WTC11 (cell line): ENCODE measurements at regions not wholly inside any gene's neighbourhood (a gene's known extent, or its start where the extent isn't known, plus 50 kb on each side); places are given as distances from the start of the nearest gene placed in this dataset.

ENCODE experiments used
- ATAC-seq: fragments of 200-7000 bp; cut with Tn5 transposase; 2 replicates; pipeline ENCODE4 v1.10.0; 2021; ENCODE audit warnings: mild to moderate bottlenecking, moderate library complexity
- CTCF ChIA-PET: fragments of 300-600 bp; sonication (Branson Sonifier 250); formaldehyde crosslinking; loops from one replicate; lab custom pipeline; 2021; ENCODE audit warnings: antibody characterized with exemption; lab: Charles Lee
- POLR2A ChIA-PET: fragments of 350-600 bp; sonication (Branson Sonifier 250); formaldehyde crosslinking; loops from one replicate; lab custom pipeline; 2021; ENCODE audit warnings: antibody characterized with exemption; lab: Charles Lee
- DNase-seq: peaks from one replicate; pipeline ENCODE4 v3.0.0; 2021; ENCODE audit warnings: low spot score
- H3K27ac Mint-ChIP-seq: 2 replicates; pipeline ENCODE4 v1.8.0; 2021; ENCODE audit warnings: mixed read lengths
- H3K27me3 Mint-ChIP-seq: 2 replicates; pipeline ENCODE4 v1.8.0; 2021; ENCODE audit warnings: low read depth, mild to moderate bottlenecking, moderate library complexity, mixed read lengths
- H3K36me3 Mint-ChIP-seq: 2 replicates; pipeline ENCODE4 v1.8.0; 2021; ENCODE audit warnings: mixed read lengths
- H3K4me1 Mint-ChIP-seq: 2 replicates; pipeline ENCODE4 v1.8.0; 2022; ENCODE audit warnings: mixed read lengths
- H3K4me3 Mint-ChIP-seq: 2 replicates; pipeline ENCODE4 v1.8.0; 2021; ENCODE audit warnings: mild to moderate bottlenecking, moderate library complexity, mixed read lengths
- H3K9me3 Mint-ChIP-seq: 2 replicates; pipeline ENCODE4 v1.8.0; 2021; ENCODE audit warnings: mixed read lengths
- ELF4 ChIP-seq: sonication (generic); formaldehyde crosslinking; IDR thresholded peaks from 2 replicates; pipeline ENCODE4 v1.8.1; 2022; ENCODE audit warnings: low read depth, mild to moderate bottlenecking, moderate library complexity, missing genetic modification reagents
- ETV6 ChIP-seq: sonication (generic); formaldehyde crosslinking; IDR thresholded peaks from 2 replicates; pipeline ENCODE4 v1.8.1; 2022; ENCODE audit warnings: mild to moderate bottlenecking, missing genetic modification reagents
- FOXP1 ChIP-seq: sonication (generic); formaldehyde crosslinking; IDR thresholded peaks from 2 replicates; pipeline ENCODE4 v1.8.0; 2022; ENCODE audit warnings: missing genetic modification reagents, mild to moderate bottlenecking, moderate library complexity, borderline replicate concordance
- HMGA2 ChIP-seq: fragments of 250-450 bp; sonication (Bioruptor Pico); IDR thresholded peaks from 2 replicates; pipeline ENCODE4 v1.4.0; 2021; ENCODE audit warnings: mild to moderate bottlenecking, moderate library complexity
- JAZF1 ChIP-seq: fragments of 250-450 bp; sonication (Bioruptor Pico); IDR thresholded peaks from 2 replicates; pipeline ENCODE4 v1.9.0; 2021; ENCODE audit warnings: moderate library complexity, mild to moderate bottlenecking, inconsistent platforms
- KAT7 ChIP-seq: sonication (generic); formaldehyde crosslinking; IDR thresholded peaks from 2 replicates; pipeline ENCODE4 v1.8.1; 2023; ENCODE audit warnings: missing genetic modification reagents, mild to moderate bottlenecking, borderline replicate concordance
- NFE2L1 ChIP-seq: sonication (generic); formaldehyde crosslinking; IDR thresholded peaks from 2 replicates; pipeline ENCODE4 v1.8.1; 2023; ENCODE audit warnings: missing genetic modification reagents
- NR1H2 ChIP-seq: sonication (generic); formaldehyde crosslinking; IDR thresholded peaks from 2 replicates; pipeline ENCODE4 v1.9.0; 2021; ENCODE audit warnings: mild to moderate bottlenecking, moderate library complexity, missing genetic modification reagents
- NR2C2 ChIP-seq: sonication (generic); formaldehyde crosslinking; IDR thresholded peaks from 2 replicates; pipeline ENCODE4 v1.8.0; 2022; ENCODE audit warnings: mild to moderate bottlenecking, missing genetic modification reagents
- NR3C1 ChIP-seq: sonication (generic); formaldehyde crosslinking; conservative IDR thresholded peaks from 2 replicates; pipeline ENCODE4 v1.8.1; 2023; ENCODE audit warnings: low read depth, mild to moderate bottlenecking, missing genetic modification reagents
- PRRX2 ChIP-seq: fragments of 250-450 bp; sonication (Bioruptor Pico); IDR thresholded peaks from 2 replicates; pipeline ENCODE4 v1.8.0; 2021; ENCODE audit warnings: mild to moderate bottlenecking
- TEAD1 ChIP-seq: sonication (generic); formaldehyde crosslinking; IDR thresholded peaks from 2 replicates; pipeline ENCODE4 v1.8.0; 2022; ENCODE audit warnings: mild to moderate bottlenecking, missing genetic modification reagents
- TP53 ChIP-seq: sonication (generic); formaldehyde crosslinking; IDR thresholded peaks from 2 replicates; pipeline ENCODE4 v1.8.1; 2023; ENCODE audit warnings: mild to moderate bottlenecking, missing genetic modification reagents
- ZNF232 ChIP-seq: sonication (generic); formaldehyde crosslinking; IDR thresholded peaks from 2 replicates; pipeline ENCODE4 v1.8.0; 2022; ENCODE audit warnings: mild to moderate bottlenecking, missing genetic modification reagents
- ZNF263 ChIP-seq: sonication (generic); formaldehyde crosslinking; IDR thresholded peaks from 2 replicates; pipeline ENCODE4 v1.8.1; 2022; ENCODE audit warnings: low read depth, mild to moderate bottlenecking, moderate library complexity, missing genetic modification reagents
- ZNF671 ChIP-seq: fragments of 250-450 bp; sonication (Bioruptor Pico); IDR thresholded peaks from 2 replicates; pipeline ENCODE4 v1.8.0; 2021; ENCODE audit warnings: mild to moderate bottlenecking
- TF ChIP-seq, protein P1 (sequence below): fragments of 200-600 bp; IDR thresholded peaks from 2 replicates; pipeline ENCODE4 v1.8.0; 2022; ENCODE audit warnings: antibody characterized with exemption
- TF ChIP-seq, protein P2 (sequence below): fragments of 250-450 bp; sonication (Bioruptor Pico); IDR thresholded peaks from 2 replicates; pipeline ENCODE4 v1.9.0; 2021; ENCODE audit warnings: moderate library complexity, mild to moderate bottlenecking, inconsistent platforms, borderline replicate concordance
- TF ChIP-seq, protein P3 (sequence below): sonication (generic); formaldehyde crosslinking; IDR thresholded peaks from 2 replicates; pipeline ENCODE4 v1.8.1; 2022; ENCODE audit warnings: low read depth, missing genetic modification reagents, borderline replicate concordance
- TF ChIP-seq, protein P4 (sequence below): sonication (generic); formaldehyde crosslinking; IDR thresholded peaks from 2 replicates; pipeline ENCODE4 v1.8.1; 2022; ENCODE audit warnings: missing genetic modification reagents, borderline replicate concordance
- TF ChIP-seq, protein P5 (sequence below): sonication (generic); formaldehyde crosslinking; conservative IDR thresholded peaks from 2 replicates; pipeline ENCODE4 v1.8.1; 2023; ENCODE audit warnings: mild to moderate bottlenecking, low read depth, missing genetic modification reagents, moderate library complexity
- TF ChIP-seq, protein P6 (sequence below): sonication (generic); formaldehyde crosslinking; IDR thresholded peaks from 2 replicates; pipeline ENCODE4 v1.8.1; 2022; ENCODE audit warnings: mild to moderate bottlenecking, moderate library complexity, missing genetic modification reagents
- TF ChIP-seq, protein P7 (sequence below): sonication (generic); formaldehyde crosslinking; IDR thresholded peaks from 2 replicates; pipeline ENCODE4 v1.8.0; 2022; ENCODE audit warnings: mild to moderate bottlenecking, missing genetic modification reagents
- TF ChIP-seq, protein P8 (sequence below): sonication (generic); formaldehyde crosslinking; IDR thresholded peaks from 2 replicates; pipeline ENCODE4 v1.8.1; 2022; ENCODE audit warnings: low read depth, mild to moderate bottlenecking, moderate library complexity, missing genetic modification reagents, borderline replicate concordance
- TF ChIP-seq, protein P9 (sequence below): sonication (generic); formaldehyde crosslinking; IDR thresholded peaks from 2 replicates; pipeline ENCODE4 v1.8.1; 2023; ENCODE audit warnings: mild to moderate bottlenecking, missing genetic modification reagents

DNA sequence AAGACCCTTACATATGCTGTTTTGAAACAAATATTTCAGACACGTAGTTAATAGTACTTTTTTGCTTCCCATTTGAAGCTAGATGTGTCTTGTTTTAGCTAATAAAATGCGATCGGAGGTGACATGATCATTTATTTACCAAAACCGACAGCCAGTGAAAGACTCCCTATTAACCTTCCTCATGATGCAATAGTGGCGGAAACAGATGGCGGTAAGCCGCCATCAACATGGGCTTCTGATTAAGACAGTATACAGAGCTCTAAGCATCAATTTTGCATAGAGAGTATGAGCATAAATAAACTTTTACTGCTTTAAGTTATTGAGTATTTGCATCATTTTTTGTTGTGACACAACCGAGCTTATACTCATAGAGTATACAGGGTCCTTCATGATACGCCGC is 1282.4 kb upstream of the ADGRB3 start:
- CTCF ChIA-PET: no interaction called here
- H3K4me3 Mint-ChIP-seq: no peak overlapping the region
- ATAC-seq (no peak), DNase-seq (no peak)
- H3K36me3 Mint-ChIP-seq: no peaks in the 10 kb centered on the region
- no peaks in the 10 kb centered on the region for H3K4me1 Mint-ChIP-seq
- no peak for TF ChIP-seq NR1H2 (CRISPR knock-in tag)
- TF ChIP-seq NR3C1: no peak
- TF ChIP-seq PRRX2: no peak
- no peak for TF ChIP-seq NFE2L1 (CRISPR knock-in tag)
- no peak for TF ChIP-seq JAZF1 (CRISPR knock-in tag)
- TF ChIP-seq TEAD1: no peak
- TF ChIP-seq, protein P1, sequence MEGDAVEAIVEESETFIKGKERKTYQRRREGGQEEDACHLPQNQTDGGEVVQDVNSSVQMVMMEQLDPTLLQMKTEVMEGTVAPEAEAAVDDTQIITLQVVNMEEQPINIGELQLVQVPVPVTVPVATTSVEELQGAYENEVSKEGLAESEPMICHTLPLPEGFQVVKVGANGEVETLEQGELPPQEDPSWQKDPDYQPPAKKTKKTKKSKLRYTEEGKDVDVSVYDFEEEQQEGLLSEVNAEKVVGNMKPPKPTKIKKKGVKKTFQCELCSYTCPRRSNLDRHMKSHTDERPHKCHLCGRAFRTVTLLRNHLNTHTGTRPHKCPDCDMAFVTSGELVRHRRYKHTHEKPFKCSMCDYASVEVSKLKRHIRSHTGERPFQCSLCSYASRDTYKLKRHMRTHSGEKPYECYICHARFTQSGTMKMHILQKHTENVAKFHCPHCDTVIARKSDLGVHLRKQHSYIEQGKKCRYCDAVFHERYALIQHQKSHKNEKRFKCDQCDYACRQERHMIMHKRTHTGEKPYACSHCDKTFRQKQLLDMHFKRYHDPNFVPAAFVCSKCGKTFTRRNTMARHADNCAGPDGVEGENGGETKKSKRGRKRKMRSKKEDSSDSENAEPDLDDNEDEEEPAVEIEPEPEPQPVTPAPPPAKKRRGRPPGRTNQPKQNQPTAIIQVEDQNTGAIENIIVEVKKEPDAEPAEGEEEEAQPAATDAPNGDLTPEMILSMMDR: no peak
- no peak for TF ChIP-seq ZNF263 (CRISPR knock-in tag)
- TF ChIP-seq ETV6: no peak
- TF ChIP-seq, protein P2, sequence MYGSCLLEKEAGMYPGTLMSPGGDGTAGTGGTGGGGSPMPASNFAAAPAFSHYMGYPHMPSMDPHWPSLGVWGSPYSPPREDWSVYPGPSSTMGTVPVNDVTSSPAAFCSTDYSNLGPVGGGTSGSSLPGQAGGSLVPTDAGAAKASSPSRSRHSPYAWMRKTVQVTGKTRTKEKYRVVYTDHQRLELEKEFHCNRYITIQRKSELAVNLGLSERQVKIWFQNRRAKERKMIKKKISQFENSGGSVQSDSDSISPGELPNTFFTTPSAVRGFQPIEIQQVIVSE: no peak
- TF ChIP-seq TP53 (CRISPR knock-in tag): no peak
- TF ChIP-seq KAT7 (CRISPR knock-in tag): no peak
- TF ChIP-seq ZNF671 (CRISPR knock-in tag): no peak
- TF ChIP-seq NR2C2 (CRISPR knock-in tag): no peak
- TF ChIP-seq ZNF232 (CRISPR knock-in tag): no peak
- TF ChIP-seq, protein P3, sequence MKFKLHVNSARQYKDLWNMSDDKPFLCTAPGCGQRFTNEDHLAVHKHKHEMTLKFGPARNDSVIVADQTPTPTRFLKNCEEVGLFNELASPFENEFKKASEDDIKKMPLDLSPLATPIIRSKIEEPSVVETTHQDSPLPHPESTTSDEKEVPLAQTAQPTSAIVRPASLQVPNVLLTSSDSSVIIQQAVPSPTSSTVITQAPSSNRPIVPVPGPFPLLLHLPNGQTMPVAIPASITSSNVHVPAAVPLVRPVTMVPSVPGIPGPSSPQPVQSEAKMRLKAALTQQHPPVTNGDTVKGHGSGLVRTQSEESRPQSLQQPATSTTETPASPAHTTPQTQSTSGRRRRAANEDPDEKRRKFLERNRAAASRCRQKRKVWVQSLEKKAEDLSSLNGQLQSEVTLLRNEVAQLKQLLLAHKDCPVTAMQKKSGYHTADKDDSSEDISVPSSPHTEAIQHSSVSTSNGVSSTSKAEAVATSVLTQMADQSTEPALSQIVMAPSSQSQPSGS (CRISPR knock-in tag): no peak
- no peak for TF ChIP-seq ELF4 (CRISPR knock-in tag)
- no peaks in the 10 kb centered on the region for H3K27me3 Mint-ChIP-seq
- POLR2A ChIA-PET: no interaction called here
- no peak overlapping the region for H3K27ac Mint-ChIP-seq
- no peaks in the 10 kb centered on the region for H3K9me3 Mint-ChIP-seq

DNA sequence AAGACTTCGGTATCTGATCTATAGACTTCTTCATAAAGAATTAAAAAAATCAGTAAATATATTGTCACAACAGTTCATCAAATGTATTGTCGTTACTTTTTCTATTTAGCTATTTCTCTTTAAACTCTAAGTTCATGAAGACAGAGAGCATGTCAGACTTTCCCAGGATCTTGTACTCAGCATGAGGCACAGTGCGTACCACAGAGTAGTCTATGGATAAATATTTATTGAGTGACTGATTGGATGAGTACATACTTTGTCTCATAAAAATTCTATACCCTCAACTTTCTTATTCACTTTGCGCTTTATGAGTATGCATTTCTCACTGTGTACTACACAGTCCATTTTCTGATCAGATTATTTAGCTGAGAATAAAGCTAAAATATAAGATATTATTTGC is 1284.4 kb upstream of the ADGRB3 start:
- DNase-seq: no peak
- TF ChIP-seq, protein P4, sequence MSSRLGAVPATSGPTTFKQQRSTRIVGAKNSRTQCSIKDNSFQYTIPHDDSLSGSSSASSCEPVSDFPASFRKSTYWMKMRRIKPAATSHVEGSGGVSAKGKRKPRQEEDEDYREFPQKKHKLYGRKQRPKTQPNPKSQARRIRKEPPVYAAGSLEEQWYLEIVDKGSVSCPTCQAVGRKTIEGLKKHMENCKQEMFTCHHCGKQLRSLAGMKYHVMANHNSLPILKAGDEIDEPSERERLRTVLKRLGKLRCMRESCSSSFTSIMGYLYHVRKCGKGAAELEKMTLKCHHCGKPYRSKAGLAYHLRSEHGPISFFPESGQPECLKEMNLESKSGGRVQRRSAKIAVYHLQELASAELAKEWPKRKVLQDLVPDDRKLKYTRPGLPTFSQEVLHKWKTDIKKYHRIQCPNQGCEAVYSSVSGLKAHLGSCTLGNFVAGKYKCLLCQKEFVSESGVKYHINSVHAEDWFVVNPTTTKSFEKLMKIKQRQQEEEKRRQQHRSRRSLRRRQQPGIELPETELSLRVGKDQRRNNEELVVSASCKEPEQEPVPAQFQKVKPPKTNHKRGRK (CRISPR knock-in tag): no peak
- TF ChIP-seq, protein P5, sequence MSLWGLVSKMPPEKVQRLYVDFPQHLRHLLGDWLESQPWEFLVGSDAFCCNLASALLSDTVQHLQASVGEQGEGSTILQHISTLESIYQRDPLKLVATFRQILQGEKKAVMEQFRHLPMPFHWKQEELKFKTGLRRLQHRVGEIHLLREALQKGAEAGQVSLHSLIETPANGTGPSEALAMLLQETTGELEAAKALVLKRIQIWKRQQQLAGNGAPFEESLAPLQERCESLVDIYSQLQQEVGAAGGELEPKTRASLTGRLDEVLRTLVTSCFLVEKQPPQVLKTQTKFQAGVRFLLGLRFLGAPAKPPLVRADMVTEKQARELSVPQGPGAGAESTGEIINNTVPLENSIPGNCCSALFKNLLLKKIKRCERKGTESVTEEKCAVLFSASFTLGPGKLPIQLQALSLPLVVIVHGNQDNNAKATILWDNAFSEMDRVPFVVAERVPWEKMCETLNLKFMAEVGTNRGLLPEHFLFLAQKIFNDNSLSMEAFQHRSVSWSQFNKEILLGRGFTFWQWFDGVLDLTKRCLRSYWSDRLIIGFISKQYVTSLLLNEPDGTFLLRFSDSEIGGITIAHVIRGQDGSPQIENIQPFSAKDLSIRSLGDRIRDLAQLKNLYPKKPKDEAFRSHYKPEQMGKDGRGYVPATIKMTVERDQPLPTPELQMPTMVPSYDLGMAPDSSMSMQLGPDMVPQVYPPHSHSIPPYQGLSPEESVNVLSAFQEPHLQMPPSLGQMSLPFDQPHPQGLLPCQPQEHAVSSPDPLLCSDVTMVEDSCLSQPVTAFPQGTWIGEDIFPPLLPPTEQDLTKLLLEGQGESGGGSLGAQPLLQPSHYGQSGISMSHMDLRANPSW (CRISPR knock-in tag): no peak
- TF ChIP-seq, protein P6, sequence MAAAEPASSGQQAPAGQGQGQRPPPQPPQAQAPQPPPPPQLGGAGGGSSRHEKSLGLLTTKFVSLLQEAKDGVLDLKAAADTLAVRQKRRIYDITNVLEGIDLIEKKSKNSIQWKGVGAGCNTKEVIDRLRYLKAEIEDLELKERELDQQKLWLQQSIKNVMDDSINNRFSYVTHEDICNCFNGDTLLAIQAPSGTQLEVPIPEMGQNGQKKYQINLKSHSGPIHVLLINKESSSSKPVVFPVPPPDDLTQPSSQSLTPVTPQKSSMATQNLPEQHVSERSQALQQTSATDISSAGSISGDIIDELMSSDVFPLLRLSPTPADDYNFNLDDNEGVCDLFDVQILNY (CRISPR knock-in tag): no peak
- TF ChIP-seq, protein P7, sequence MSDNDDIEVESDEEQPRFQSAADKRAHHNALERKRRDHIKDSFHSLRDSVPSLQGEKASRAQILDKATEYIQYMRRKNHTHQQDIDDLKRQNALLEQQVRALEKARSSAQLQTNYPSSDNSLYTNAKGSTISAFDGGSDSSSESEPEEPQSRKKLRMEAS (CRISPR knock-in tag): no peak
- TF ChIP-seq, protein P8, sequence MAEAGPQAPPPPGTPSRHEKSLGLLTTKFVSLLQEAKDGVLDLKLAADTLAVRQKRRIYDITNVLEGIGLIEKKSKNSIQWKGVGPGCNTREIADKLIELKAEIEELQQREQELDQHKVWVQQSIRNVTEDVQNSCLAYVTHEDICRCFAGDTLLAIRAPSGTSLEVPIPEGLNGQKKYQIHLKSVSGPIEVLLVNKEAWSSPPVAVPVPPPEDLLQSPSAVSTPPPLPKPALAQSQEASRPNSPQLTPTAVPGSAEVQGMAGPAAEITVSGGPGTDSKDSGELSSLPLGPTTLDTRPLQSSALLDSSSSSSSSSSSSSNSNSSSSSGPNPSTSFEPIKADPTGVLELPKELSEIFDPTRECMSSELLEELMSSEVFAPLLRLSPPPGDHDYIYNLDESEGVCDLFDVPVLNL (CRISPR knock-in tag): no peak
- no peak for TF ChIP-seq FOXP1 (CRISPR knock-in tag)
- TF ChIP-seq, protein P9, sequence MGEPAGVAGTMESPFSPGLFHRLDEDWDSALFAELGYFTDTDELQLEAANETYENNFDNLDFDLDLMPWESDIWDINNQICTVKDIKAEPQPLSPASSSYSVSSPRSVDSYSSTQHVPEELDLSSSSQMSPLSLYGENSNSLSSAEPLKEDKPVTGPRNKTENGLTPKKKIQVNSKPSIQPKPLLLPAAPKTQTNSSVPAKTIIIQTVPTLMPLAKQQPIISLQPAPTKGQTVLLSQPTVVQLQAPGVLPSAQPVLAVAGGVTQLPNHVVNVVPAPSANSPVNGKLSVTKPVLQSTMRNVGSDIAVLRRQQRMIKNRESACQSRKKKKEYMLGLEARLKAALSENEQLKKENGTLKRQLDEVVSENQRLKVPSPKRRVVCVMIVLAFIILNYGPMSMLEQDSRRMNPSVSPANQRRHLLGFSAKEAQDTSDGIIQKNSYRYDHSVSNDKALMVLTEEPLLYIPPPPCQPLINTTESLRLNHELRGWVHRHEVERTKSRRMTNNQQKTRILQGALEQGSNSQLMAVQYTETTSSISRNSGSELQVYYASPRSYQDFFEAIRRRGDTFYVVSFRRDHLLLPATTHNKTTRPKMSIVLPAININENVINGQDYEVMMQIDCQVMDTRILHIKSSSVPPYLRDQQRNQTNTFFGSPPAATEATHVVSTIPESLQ (CRISPR knock-in tag): no peak
- TF ChIP-seq HMGA2 (CRISPR knock-in tag): no peak
- H3K27ac Mint-ChIP-seq: no peak overlapping the region
- H3K4me1 Mint-ChIP-seq: no peaks in the 10 kb centered on the region
- POLR2A ChIA-PET: no interaction called here
- no peak overlapping the region for H3K4me3 Mint-ChIP-seq
- CTCF ChIA-PET: no interaction called here
- H3K9me3 Mint-ChIP-seq: peaks cover 10% of the 10 kb centered on the region
- ATAC-seq: no peak
- H3K27me3 Mint-ChIP-seq: no peaks in the 10 kb centered on the region
- no peaks in the 10 kb centered on the region for H3K36me3 Mint-ChIP-seq
